ENCODE measurements at regions not wholly inside any gene's neighbourhood (a gene's known extent, or its start where the extent isn't known, plus 50 kb on each side); places are given as distances from the start of the nearest gene placed in this dataset.

- TF ChIP-seq CTCF (conservative IDR thresholded peaks at IDR 0.05; ENCODE audit: low read depth, low read length) = no peak
- H3K4me3 ChIP-seq (ENCODE audit: low read length) = no peak overlapping the region
- DNase-seq (ENCODE audit: low read depth) = no peak
Observed at GRCh38 chr18:27483276-27483675, 298.2 kb upstream of the CHST9 start.

- no peak overlapping the region for H3K4me3 ChIP-seq (ENCODE audit: low read length)
- no peak for TF ChIP-seq CTCF (conservative IDR thresholded peaks at IDR 0.05; ENCODE audit: low read depth, low read length)
Observed at GRCh38 chr18:27478459-27478858, 293.4 kb upstream of the CHST9 start.

GRCh38 chr18:27473318-27473717 is 288.2 kb upstream of the CHST9 start:
- no peak for TF ChIP-seq CTCF (conservative IDR thresholded peaks at IDR 0.05; ENCODE audit: low read depth, low read length)
- DNase-seq (ENCODE audit: low read depth) = peak; percentile 21
- H3K4me3 ChIP-seq (ENCODE audit: low read length) = no peak overlapping the region

More at GRCh38 chr18:27478459-27478858, 293.4 kb upstream of the CHST9 start:
- DNase-seq (ENCODE audit: low read depth) = no peak

GRCh38 chr18:27467073-27467472 is 282.0 kb upstream of the CHST9 start:
- no peak overlapping the region for H3K4me3 ChIP-seq (ENCODE audit: low read length)
- no peak for DNase-seq (ENCODE audit: low read depth)
- TF ChIP-seq CTCF (conservative IDR thresholded peaks at IDR 0.05; ENCODE audit: low read depth, low read length) = no peak

GRCh38 chr18:27461957-27462356 is 276.8 kb upstream of the CHST9 start:
- no peak for DNase-seq (ENCODE audit: low read depth)
- no peak for TF ChIP-seq CTCF (conservative IDR thresholded peaks at IDR 0.05; ENCODE audit: low read depth, low read length)
- H3K4me3 ChIP-seq (ENCODE audit: low read length) = no peak overlapping the region

GRCh38 chr18:27449104-27449503 is 264.0 kb upstream of the CHST9 start:
- no peak overlapping the region for H3K4me3 ChIP-seq (ENCODE audit: low read length)
- no peak for DNase-seq (ENCODE audit: low read depth)
- no peak for TF ChIP-seq CTCF (conservative IDR thresholded peaks at IDR 0.05; ENCODE audit: low read depth, low read length)

GRCh38 chr18:27447930-27448329 is 262.8 kb upstream of the CHST9 start:
- H3K4me3 ChIP-seq (ENCODE audit: low read length) = no peak overlapping the region
- DNase-seq (ENCODE audit: low read depth) = no peak
- no peak for TF ChIP-seq CTCF (conservative IDR thresholded peaks at IDR 0.05; ENCODE audit: low read depth, low read length)

All from retinal pigment epithelial cell (primary cell).